ENCODE measurements at regions not wholly inside any gene's neighbourhood (a gene's known extent, or its start where the extent isn't known, plus 50 kb on each side); places are given as distances from the start of the nearest gene placed in this dataset.

DNA sequence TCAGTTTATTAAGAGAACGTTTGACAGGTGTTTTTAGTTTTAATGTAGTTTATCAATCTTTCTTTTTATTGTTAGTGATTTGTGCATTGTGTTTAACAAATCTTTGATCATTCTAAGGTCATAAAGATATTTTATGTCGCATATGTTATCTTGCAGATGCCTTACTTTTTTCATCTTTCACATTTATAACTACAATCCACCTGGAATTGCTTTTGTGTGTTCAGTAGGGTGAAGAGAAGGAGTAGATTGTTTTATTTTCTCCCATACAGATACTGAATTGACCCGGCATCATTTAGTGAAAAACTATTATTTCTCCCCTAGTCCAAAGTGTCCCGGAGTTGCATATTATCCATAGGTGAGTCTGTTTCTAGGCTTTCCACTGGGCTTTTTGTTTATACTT lies 179.4 kb upstream of the RGMB start:
- no peak for DNase-seq
- no peaks in the 10 kb centered on the region for H3K27me3 ChIP-seq
- no peak for TF ChIP-seq POLR2A (IDR thresholded peaks at IDR 0.05)
- TF ChIP-seq, protein P1, sequence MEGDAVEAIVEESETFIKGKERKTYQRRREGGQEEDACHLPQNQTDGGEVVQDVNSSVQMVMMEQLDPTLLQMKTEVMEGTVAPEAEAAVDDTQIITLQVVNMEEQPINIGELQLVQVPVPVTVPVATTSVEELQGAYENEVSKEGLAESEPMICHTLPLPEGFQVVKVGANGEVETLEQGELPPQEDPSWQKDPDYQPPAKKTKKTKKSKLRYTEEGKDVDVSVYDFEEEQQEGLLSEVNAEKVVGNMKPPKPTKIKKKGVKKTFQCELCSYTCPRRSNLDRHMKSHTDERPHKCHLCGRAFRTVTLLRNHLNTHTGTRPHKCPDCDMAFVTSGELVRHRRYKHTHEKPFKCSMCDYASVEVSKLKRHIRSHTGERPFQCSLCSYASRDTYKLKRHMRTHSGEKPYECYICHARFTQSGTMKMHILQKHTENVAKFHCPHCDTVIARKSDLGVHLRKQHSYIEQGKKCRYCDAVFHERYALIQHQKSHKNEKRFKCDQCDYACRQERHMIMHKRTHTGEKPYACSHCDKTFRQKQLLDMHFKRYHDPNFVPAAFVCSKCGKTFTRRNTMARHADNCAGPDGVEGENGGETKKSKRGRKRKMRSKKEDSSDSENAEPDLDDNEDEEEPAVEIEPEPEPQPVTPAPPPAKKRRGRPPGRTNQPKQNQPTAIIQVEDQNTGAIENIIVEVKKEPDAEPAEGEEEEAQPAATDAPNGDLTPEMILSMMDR (IDR thresholded peaks at IDR 0.05), result no peak
- intact Hi-C loops (cut with DNase I), result no loop called here
- 61 to 64% methylated on average over 4 of the region's 4 CpGs for WGBS, 2 donors
- no peaks in the 10 kb centered on the region for H3K4me1 ChIP-seq
- H3K9me3 ChIP-seq, result no peaks in the 10 kb centered on the region
- H3K36me3 ChIP-seq, result no peaks in the 10 kb centered on the region
- H3K4me3 ChIP-seq (replicated peaks in 1 of 3), result no peak overlapping the region
- no peak overlapping the region for H3K27ac ChIP-seq

DNA sequence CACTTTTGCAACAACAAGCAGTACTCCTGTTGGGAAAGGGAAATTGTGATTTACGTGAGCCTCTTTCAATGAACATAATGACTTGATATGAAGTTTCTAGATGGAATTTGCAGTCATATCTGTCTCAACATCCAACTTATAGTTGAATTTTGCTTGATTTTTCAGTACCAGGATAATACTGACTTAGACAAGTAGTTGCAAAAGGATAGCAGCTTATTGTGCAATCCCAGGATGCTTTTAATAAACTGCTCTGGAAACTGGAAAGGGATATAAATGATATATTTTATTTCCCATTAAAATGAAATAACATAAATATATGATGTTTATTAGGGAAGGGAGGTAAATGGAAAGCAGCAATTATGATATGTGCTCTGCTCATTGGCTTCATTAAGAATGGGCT lies 174.4 kb upstream of the RGMB start:
- 85 to 91% methylated on average over 1 of the region's 1 CpG for WGBS, 2 donors

DNA sequence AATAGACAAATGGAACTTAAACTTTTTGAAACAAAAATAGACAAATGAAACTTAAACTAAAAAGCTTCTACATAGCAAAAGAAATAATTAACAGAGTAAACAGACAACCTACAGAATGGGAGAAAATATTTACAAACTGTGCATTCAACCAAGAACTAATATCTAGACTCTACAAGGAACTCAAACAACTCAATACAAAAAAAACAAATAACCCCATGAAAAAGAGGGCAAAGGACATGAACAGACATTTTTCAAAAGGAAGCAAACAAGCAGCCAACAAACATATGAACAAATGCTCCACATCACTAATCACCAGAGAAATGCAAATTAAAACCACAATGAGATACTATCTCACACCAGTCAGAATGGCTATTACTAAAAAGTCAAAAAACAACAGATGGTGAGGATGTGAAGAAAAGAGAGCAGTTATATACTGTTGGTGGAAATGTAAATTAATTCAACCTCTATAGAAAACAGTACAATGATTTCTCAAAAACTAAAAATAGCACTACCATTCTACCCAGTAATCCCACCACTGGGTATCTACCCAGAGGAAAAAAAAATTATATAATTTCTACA lies 170.8 kb upstream of the RGMB start:
- H3K4me1 ChIP-seq, result no peaks in the 10 kb centered on the region
- H3K9me3 ChIP-seq, result no peaks in the 10 kb centered on the region
- H3K27me3 ChIP-seq, result no peaks in the 10 kb centered on the region
- H3K4me3 ChIP-seq (replicated peaks in 1 of 3), result no peak overlapping the region
- H3K27ac ChIP-seq, result no peak overlapping the region
- TF ChIP-seq, protein P1 (IDR thresholded peaks at IDR 0.05), result no peak
- TF ChIP-seq POLR2A (IDR thresholded peaks at IDR 0.05), result no peak
- no peak for DNase-seq
- intact Hi-C loops (cut with DNase I), result no loop called here
- no peaks in the 10 kb centered on the region for H3K36me3 ChIP-seq

More for the DNA sequence above, 174.4 kb upstream of the RGMB start:
- intact Hi-C loops (cut with DNase I), result no loop called here
- DNase-seq, result no peak
- H3K27me3 ChIP-seq, result no peaks in the 10 kb centered on the region
- no peak overlapping the region for H3K4me3 ChIP-seq (replicated peaks in 1 of 3)
- no peak overlapping the region for H3K27ac ChIP-seq
- TF ChIP-seq, protein P1 (IDR thresholded peaks at IDR 0.05), result no peak
- TF ChIP-seq POLR2A (IDR thresholded peaks at IDR 0.05), result no peak
- no peaks in the 10 kb centered on the region for H3K9me3 ChIP-seq
- no peaks in the 10 kb centered on the region for H3K36me3 ChIP-seq
- no peaks in the 10 kb centered on the region for H3K4me1 ChIP-seq

DNA sequence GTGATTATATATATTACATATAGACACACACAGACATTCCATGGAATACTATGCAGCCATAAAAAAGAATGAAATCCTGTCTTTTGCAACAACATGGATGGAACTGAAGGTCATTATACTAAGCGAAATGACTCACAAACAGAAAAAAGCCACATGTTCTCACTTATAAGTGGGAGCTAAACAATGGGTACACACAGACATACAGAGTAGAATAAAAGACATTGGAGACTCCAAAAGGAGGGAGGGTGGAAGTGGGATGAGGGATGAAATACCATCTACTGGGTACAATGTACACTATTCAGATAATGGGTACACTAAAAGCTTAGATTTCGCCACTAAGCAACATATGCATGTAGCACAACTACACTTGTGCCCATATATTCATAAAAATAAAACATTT lies 170.0 kb upstream of the RGMB start:
- no peaks in the 10 kb centered on the region for H3K27me3 ChIP-seq
- intact Hi-C loops (cut with DNase I), result no loop called here
- TF ChIP-seq, protein P1 (IDR thresholded peaks at IDR 0.05), result no peak
- no peak for TF ChIP-seq POLR2A (IDR thresholded peaks at IDR 0.05)
- H3K4me1 ChIP-seq, result no peaks in the 10 kb centered on the region
- no peak overlapping the region for H3K4me3 ChIP-seq (replicated peaks in 1 of 3)
- H3K27ac ChIP-seq, result no peak overlapping the region
- H3K36me3 ChIP-seq, result no peaks in the 10 kb centered on the region
- no peak for DNase-seq
- WGBS, 2 donors, result 69 to 97% methylated on average over 2 of the region's 2 CpGs
- H3K9me3 ChIP-seq, result no peaks in the 10 kb centered on the region

DNA sequence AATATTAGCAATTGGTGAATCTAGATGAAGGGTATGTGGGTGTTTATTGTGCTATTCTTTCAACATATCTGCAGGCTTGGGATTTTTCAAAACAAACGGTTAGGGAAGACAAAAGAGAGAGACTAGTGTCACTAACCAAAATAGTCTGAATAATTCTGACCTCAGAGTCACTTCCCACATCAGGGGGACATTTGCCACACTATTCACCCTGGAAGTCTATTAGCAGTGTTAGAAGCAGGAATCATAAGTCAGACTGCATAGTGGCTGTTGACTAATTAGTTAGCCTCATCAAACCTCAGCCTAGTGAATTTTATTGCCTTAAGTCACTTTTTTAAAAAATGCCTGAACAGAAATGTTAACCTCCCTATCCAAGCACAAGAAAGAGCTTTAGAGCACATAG lies 169.2 kb upstream of the RGMB start:
- Histone ChIP-seq H3K4me3 (replicated peaks in 1 of 3) (no peak overlapping the region), H3K27me3 (no peaks in the 10 kb centered on the region), H3K27ac (no peak overlapping the region), H3K36me3 (no peaks in the 10 kb centered on the region), H3K9me3 (no peaks in the 10 kb centered on the region), H3K4me1 (no peaks in the 10 kb centered on the region)
- DNase-seq, result no peak
- 38 to 67% methylated on average over 1 of the region's 1 CpG for WGBS, 2 donors
- TF ChIP-seq, protein P1 (IDR thresholded peaks at IDR 0.05), result no peak
- no peak for TF ChIP-seq POLR2A (IDR thresholded peaks at IDR 0.05)
- intact Hi-C loops (cut with DNase I), result no loop called here
